Islet precursor cell (in vitro differentiated cells): ENCODE measurements at regions not wholly inside any gene's neighbourhood (a gene's known extent, or its start where the extent isn't known, plus 50 kb on each side); places are given as distances from the start of the nearest gene placed in this dataset.

ENCODE experiments used
- DNase-seq: peaks from one replicate; pipeline ENCODE4 v3.0.0-alpha.2; 2018

DNA sequence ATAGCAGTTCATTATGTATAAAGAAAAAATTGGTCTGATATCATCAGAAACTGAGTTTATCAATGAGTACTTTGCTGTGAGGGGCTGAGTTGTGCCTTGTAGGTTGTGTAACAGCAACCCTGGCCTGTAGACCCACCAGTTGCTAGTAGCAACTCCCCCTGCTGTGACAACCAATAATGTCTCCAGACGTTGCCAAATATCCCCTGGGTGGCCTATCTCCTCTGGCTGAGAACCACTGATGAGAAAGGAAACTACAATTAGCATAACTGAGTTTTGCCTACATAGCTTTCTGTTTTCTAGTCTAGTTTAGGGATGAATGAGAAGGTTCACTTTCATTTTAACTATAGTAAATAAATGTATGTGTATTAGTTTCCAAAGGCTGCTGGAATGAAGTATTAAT lies 234.1 kb downstream of the CPE start:
- DNase-seq, result no peak

DNA sequence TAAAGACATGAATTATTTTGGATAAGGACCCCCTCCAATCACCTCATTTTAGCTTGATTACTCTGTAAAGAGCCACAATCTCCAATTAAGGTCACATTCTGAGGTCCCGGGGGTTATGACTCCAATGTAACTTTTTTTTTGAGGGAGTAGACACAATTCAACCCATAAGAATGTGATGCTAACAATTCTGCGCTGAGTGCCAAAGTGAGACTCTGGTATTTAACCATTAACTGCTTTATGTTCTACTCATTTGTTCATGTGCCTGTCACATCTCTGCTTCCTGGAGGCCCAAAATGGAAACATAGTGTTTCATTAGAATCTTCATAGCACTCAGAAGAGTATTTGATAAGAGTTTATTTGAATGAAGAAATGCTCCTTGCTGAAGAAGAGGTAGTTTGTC lies 234.8 kb downstream of the CPE start:
- DNase-seq, result no peak

DNA sequence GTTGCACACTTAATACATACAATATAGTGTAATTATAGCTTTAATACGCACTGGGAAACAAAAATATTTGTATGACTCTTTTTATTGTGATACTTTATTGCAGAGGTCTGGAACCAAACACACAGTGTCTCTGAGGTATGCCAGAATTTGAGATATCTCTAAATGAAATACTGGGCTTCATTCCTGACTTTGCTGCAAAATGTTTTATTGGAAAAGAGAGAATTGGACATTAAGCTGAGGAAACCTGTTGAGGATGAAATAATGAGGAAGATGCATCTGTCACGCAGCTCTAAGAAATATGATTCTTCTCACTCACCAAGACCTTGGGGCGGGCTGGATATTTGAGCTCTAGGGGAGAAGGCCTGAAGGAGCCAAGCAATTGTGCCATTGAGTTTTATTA lies 242.1 kb downstream of the CPE start:
- no peak for DNase-seq

DNA sequence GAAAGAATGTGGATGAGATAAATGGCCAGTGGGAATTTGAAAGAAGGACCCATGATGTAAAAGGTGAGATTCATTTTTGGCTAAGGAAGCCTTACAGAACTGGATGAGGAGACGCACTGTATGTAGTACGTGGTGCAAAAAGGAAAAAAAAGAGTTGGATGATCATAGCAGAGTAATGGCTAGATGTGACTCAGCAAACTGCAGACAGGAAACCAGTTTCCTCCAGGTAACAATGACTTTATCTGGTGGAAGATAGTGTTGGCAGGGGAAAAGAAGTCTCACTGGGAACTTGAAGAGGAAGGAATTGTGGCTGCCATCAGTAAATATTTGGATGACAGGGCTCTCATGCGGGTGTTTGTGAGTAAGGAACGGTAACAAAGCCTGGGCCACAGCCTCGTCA lies 243.2 kb downstream of the CPE start:
- DNase-seq, result no peak

DNA sequence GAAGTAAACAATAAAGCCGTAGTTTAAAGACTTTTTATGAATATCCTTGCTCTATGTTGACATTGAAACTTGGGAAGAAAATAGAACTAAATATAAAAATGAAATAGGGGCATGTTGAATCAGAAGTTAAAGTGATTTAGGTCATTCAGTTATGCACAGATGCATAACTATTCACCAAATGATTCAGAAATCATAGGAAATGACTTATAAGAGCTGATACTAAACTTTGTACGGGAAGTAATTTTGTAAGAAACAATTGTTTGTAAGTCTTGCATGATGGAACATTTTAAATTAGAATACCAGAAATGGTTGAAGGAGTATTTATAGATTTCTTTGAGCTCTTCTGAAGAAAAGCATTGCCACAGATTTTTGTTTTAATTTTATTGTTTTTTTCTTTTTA lies 246.5 kb downstream of the CPE start:
- no peak for DNase-seq

DNA sequence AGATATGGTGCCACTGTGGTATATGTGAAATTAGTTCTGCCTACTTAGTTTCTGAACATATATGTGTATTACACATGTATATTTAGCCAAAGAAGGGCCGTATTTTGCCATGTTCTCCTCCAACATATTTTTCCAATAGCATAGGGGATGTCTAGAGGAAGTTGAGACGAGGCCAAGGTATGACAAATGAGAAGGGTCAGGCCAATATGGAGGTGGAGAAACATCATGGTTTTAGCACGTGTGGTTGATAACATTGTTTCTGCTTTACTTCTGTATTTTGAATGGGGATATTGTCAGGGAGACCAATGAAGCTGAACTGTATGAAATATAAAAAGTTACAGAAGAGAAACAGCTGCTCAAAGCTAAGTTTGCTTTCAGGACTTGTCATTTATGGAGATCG lies 246.7 kb upstream of the TLL1 start:
- no peak for DNase-seq

DNA sequence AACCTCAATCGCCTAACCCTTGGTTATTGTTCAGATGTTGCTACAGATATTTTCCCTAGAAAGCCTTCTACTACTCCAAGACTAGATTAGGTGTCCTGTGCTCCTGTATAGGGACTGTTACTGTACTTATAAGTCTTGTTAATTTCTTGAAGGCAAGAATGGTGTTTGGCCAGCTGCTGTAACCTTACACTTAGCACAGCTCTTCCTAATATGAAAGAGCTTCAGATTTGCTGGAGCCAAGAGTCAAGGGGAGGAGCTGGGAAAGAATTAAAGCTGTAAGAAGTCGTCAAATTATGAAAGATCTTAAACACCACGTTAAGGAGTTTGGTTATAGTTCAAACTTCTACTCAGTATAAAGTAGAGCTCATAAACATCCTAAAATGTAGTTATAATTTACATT lies 245.9 kb upstream of the TLL1 start:
- no peak for DNase-seq

DNA sequence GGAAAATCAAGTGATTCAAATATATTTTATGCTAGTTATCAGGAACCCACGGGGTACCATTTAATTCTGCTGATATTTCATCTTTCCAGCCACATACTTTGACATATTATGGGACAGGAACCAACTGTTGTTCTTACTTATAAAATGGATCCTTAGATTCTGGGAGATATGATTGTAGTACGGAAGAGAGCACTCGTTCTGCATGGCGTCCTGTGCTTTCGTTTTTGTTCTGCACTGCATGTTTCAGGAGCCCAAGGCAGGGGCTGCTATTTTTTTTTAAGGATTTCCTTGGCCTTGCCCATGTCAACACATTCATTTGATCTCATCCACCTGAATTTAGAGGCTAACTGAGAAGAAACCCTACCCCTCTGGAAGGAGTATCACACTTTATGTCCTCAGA lies 245.5 kb upstream of the TLL1 start:
- no peak for DNase-seq

DNA sequence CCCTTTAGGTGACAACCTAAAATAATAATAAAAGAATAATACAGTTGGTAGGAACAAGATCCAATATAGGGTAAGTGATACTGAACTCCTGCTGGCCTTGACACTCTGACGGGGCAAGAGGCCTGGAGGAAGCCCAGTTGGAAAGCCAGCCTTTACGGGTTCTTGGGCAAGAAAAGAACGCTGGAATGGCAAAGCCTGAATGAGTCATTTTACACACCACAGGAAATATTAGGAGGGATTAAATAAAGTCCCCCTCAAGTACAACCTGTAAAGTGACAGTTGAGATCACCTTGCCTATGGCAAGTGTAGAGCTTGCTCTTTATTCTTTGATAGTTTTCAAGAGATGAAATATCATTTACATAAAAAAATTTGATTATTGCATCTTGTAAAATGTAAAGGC lies 244.5 kb upstream of the TLL1 start:
- DNase-seq, result no peak

DNA sequence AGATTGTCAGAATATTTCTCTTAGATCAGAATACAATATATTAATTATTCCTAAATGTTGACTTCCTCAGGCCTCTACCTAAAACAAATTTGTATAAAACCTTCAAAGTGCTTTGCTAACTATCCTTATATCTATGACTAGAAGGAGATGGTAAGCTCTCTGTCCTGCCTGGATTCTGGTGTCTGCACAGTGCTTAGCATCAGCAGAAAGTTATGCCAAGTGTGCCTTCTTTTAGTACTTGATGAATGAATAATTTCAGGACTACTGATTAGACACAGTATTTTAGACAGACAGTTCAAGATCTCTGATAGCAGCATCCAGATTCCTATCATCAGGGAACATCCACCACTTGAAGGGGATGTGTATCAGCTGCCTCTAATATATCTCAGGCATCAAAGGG lies 242.4 kb upstream of the TLL1 start:
- DNase-seq, result no peak

DNA sequence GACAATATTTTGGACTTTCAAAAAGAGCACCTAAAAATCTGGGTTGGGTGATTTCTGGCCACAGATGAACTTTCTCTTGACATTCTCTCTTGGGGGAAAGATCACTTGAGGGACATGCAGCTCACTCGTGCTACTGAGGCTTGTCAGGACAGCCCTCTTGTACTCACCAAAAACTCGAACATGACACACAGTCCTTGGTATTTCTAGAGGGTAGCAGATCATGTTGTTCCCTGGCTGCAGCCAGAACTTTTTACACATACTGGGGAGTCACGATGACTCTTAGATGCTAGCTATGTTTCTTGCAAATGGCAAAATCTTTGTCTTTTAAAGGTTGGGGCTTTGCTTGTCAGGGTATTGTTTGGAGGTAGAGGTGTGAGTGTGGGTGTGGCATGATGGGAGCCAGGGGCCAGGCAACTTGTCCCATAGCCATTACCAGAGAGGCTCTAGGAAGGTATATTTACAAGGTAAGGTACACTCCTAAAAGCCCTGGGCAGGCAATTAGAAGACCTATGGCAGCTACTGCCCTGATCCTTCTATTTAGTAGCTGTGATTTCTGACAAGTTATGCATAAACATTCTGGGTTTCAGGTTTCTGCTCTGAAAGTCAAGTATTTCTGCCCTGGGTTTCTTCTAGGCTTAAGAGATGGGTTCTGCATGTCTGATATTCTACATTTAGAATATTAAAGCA lies 241.7 kb upstream of the TLL1 start:
- DNase-seq, result peak; percentile 56

DNA sequence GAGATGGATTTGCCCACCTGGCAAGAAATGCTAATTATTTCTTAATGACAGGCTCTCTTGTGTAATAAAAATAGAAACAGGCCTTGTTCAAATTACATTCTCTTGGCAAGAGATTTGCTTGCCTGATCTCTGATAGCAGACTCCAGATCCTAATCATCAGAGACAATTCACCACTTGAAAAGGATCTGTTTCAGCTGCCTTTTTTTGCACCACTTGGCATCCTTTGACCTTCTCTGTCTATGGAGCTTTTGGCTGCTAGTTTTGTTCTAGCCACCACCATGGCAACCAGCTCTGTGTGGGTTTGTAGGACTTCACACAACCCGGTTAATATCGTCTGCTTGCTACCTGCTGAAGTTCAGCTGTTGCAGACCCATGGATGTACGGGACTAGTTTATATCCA lies 241.1 kb upstream of the TLL1 start:
- DNase-seq, result peak; percentile 56

DNA sequence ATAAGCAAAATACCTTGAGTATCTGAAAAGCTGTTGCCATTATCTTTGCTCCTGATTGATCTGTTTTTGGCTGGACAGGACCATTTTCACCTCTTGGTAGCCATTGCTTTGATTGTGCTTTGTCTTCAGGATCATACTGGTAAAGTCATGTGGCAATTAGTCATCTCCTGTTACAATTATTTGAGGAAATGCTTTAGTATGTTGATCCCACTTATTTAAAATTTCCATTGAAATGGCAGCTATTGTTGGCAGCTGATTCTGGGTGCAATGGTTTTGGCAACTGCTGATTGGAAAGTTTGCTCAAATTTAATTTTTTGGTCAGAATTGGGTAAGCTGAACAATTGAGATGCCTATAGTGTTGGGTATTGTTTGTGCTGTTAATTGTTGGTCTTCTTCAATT lies 238.3 kb upstream of the TLL1 start:
- no peak for DNase-seq

DNA sequence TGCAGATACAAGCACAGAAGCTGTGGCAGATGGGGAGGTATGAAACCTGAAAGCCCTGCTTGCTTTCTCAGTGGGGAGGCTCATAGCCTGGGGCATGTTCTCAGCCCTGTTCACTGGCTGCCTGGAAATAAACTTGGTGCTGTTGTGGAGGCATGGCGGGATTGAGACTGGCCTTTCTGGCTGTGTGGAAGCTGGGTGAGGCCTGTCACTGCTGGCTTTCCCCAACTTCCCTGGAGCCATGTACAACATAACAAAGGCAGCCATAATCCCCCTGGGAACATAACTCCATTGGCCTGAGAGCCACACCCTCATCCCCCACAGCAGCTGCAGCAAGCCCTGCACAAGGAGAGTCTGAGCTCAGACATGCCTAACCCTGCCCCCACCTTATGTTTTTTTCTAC lies 237.7 kb upstream of the TLL1 start:
- DNase-seq, result peak; percentile 86

DNA sequence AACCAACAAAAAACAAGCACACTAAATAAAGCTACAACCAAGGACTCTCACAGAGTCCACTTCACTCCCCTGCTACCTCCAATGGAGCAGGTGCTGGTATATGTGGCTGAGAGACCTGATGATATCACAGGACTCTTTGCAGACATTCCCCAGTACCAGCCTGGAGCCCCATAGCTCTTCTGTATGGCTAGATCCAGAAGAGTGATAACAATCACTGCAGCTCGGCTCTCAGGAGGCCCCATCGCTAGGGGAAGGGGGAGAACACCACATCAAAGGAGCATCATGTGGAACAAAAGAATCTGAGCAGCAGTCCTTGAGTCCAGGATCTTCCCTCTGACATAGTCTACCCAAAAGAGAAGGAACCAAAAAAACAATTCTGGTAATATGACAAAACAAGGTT lies 237.1 kb upstream of the TLL1 start:
- DNase-seq, result peak; percentile 81

DNA sequence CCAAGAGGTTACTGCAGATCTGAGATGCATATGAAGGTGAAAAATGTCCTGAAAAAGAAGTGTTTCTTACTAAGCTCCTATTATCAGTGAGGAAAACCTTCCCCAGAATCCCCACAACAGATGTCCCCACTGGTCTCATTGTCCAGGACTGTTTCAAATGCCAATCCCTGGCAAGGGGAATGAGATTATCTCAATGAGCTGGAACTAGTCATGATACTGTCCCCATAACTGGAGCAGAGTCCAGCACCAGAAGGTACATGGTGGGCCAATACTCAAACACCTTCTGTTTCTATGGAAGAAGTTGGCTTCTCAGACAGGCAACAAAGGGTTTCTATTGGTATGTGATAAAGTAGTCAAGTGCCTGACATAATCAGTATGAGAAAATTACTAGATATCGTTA lies 221.1 kb upstream of the TLL1 start:
- DNase-seq, result no peak

DNA sequence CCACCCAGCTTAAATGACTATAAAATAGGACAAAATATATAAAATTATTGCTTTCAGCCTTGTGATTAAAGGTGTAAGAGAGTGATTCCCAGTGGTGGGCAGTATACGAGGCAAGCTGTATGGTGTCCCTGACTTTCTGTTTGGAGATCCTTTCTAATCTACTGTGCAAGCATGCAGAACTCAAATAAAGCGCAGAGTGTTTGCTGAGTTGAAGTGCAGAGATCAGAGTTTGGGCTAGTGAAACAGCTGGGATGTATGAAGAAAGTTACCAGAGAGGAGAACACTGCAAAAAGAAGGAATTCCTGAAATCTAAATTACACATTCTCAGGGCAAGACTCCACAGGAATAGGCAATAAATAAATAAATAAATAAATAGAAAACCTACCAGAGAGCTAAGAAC lies 218.5 kb upstream of the TLL1 start:
- no peak for DNase-seq

DNA sequence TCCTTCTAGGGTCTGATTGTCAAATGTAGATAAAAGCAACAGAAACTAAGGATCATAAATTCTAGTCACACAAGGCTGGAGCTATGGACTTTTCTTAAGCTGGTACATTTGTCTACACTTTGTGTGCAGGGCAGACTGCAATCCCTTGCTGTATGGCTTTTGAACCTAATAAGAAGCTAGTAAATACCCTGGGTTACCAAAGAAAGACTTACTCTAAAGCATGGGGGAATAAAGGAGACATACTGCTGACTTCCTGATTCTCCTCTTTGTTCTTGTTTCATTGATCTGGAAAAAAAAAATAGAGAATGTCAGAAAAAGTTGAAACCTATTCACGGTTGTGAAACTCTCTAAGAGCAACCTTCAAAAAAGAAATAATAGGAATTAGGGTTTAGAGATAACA lies 216.6 kb upstream of the TLL1 start:
- DNase-seq, result no peak

DNA sequence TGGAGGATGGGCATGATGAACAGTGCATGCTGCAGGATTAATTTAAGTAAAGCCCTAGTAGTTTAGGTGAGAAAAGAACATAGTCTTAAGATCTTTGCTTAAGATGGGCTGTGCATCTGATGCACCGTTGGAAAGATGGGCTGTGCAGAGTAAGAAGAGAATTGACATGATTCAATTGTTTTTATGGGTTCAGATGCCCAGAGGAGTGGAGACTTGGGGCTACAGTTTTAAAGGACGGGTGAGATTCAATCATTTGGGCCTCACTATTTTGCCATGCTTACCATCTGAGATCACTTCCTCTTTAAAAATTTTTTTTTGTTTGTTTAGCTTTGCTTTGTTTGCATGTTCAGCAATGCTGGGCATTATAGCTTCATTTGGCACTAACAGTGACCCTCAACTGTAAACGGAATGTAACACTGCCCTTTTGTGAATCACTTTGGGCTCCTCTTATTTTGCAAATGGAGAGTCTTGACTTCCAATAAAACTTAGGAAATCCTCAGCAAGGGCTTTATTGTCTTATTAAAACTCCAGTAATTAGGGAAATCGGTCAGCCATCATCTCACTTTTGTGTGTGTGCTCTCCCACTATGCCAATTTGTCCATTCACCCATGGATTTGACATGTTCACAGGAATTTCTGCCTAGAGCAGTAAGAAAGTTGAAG lies 216.1 kb upstream of the TLL1 start:
- no peak for DNase-seq

DNA sequence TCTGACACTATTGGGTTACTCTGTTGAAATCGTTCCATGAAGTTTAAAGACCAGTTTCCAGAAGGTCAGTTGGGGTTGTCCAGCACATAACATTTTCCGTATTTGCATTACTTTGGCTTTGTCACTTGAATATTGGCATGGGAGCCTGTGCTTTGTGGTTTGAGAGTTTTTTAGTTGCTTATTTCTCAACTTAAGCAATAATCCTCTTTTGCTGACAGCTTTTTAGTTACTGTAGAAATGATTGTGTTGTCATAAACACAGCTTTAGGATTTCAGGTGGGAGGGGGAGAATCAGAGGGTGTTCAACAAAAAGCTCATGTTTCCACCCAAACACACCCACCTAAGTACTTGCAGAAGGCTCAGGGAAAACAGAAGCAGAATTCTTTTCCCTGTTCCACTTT lies 210.7 kb upstream of the TLL1 start:
- no peak for DNase-seq

DNA sequence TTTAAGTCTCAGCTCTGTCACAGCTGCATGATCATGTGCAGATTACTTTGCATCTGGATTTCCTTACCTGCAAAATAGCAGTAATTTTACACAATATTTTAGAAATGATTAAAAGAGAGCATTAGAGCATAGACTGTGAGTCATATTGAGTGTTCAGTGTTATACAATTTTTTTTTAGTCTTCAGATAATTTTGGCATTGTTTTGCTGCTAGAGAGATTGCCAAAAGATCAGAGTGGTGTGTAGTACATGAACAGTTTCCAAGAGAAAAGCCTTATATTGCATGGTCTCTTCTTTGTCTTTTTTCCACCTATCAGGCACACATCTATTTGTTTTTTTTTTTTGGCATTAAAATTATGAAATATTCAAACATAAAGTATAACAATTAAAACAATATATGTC lies 209.6 kb upstream of the TLL1 start:
- no peak for DNase-seq

DNA sequence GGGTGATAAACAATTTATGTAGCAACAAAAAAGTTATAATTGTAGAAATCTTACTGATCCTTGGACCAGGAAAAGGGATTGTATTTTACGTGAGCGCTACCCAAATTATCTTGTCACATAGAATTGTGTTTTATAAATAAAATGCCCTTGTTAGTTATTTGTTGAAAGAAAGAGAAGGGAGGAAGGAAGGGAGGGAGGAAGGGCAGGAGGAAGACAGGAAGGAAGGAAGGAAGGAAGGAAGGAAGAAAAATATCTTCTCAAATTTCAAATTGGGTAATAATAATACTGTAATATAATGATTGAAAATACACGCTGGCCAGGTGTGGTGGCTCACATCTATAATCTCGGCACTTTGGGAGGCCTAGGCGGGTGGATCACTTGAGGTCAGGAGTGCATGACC lies 206.2 kb upstream of the TLL1 start:
- no peak for DNase-seq

DNA sequence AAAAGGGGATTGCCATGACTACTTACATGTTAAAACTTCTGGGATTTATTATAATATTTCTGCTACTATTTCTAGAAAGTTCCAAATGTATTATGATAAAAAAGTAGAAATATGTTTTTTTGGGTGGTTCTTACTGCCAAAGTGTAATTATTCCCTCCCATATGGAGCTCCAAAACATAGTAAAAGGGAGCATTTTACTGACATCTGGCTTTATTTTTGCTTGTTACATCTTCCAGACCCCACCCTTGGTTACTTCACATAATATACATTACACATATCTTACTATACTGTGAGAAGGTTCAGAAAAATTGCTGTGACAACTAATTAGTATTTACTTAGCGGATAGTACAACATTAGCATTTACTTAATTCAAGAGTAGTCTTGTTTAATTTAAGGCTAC lies 205.1 kb upstream of the TLL1 start:
- DNase-seq, result no peak

DNA sequence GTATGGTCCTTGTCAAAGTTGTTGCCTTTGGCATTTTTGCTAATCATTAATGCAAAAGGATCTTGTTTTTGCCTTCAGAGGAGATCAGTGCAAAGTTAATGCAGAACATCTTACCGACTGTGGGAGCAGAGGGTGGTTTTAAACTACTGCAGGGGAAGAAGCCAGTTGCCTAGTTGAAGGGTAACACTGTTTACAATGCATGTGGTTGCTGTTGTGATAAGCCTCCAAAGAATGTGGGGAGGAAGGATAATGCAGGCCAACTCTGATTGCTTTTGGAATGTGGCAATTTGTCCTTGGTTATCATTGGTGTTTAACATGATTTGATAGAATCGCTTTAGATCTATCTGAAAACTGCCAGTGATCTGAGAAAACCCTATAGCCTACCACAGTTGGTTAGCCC lies 204.3 kb upstream of the TLL1 start:
- no peak for DNase-seq

DNA sequence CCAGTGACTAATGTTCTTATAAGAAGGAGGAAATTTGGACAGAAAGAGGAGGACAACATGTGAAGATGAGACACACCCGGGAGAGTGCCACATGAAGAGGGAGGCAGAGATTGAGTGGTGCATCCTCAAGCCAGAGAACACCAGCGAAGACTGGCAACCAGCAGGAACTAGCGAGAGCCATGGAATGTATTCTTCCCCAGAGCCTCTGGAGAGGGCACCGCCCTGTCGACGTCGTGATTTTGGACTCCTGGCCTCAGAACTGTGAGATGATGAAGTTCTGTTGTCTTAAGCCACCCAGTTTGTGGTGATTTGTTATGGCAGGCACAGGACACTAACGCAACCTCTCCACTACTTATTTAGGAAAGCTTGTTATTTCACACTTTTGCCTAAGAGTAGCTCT lies 196.0 kb upstream of the TLL1 start:
- no peak for DNase-seq
